D721Med (cell line): ENCODE measurements at regions not wholly inside any gene's neighbourhood (a gene's known extent, or its start where the extent isn't known, plus 50 kb on each side); places are given as distances from the start of the nearest gene placed in this dataset.
A peak's percentile ranks its signal among the peaks of the same experiment; 100 is the strongest.

ENCODE experiments used
- DNase-seq: peaks from one replicate; pipeline ENCODE4 v3.0.0; 2011; ENCODE audit warnings: low spot score; ENCODE audit not compliant: insufficient read length
- FAIRE-seq: peaks from 2 replicates; lab custom pipeline; 2011; peaks lifted over from hg19 to GRCh38; lab: Jason Lieb, UNC
- TF ChIP-seq, protein P1 (sequence below): IDR thresholded peaks from 2 replicates; pipeline ENCODE4 v1.5.1; 2012; ENCODE audit warnings: mild to moderate bottlenecking, control low read depth; ENCODE audit not compliant: insufficient read depth; ENCODE audit errors: missing control alignments

DNA sequence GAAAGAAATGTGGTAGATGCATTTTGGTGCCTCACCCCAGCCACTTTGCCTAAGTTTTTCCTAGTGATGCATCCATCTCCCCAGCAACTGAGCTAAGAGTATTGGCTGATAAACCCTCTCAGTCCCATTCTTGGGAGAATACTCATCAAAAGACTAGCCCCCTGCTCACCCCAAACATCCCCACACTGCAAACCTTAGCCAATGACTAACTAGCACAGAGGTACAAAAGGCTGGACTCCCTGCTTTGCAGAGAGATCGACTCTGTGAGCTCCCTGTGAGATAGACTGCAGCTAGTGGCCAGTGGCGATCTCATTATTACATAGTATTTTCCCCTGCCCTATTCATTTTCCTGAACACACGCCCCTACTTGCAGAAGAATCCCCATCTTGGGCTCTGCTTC lies 155.3 kb downstream of the HHIPL2 start:
- DNase-seq = no peak
- no peak for FAIRE-seq
- TF ChIP-seq, protein P1, sequence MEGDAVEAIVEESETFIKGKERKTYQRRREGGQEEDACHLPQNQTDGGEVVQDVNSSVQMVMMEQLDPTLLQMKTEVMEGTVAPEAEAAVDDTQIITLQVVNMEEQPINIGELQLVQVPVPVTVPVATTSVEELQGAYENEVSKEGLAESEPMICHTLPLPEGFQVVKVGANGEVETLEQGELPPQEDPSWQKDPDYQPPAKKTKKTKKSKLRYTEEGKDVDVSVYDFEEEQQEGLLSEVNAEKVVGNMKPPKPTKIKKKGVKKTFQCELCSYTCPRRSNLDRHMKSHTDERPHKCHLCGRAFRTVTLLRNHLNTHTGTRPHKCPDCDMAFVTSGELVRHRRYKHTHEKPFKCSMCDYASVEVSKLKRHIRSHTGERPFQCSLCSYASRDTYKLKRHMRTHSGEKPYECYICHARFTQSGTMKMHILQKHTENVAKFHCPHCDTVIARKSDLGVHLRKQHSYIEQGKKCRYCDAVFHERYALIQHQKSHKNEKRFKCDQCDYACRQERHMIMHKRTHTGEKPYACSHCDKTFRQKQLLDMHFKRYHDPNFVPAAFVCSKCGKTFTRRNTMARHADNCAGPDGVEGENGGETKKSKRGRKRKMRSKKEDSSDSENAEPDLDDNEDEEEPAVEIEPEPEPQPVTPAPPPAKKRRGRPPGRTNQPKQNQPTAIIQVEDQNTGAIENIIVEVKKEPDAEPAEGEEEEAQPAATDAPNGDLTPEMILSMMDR = no peak

DNA sequence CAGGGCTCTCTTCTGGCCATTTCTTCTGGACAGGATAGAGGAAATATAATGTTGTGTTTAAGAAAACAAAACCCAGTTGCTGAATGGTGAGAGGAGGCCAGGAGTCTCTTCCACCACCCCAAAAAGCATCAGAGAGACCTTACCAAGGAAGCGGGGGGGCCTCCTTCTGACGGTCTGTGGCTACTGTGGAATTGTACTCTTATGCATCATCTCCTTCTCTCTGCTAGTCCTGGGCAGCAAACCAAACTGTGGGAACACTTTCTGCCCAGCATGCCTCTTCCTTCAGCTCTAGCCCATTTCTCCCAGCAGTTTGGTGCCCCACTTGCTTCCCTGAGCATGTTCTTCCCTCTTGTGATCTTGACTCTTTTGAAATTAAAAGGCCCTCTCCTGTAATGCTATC lies 157.7 kb downstream of the HHIPL2 start:
- no peak for DNase-seq
- TF ChIP-seq, protein P1 = no peak
- FAIRE-seq = no peak

DNA sequence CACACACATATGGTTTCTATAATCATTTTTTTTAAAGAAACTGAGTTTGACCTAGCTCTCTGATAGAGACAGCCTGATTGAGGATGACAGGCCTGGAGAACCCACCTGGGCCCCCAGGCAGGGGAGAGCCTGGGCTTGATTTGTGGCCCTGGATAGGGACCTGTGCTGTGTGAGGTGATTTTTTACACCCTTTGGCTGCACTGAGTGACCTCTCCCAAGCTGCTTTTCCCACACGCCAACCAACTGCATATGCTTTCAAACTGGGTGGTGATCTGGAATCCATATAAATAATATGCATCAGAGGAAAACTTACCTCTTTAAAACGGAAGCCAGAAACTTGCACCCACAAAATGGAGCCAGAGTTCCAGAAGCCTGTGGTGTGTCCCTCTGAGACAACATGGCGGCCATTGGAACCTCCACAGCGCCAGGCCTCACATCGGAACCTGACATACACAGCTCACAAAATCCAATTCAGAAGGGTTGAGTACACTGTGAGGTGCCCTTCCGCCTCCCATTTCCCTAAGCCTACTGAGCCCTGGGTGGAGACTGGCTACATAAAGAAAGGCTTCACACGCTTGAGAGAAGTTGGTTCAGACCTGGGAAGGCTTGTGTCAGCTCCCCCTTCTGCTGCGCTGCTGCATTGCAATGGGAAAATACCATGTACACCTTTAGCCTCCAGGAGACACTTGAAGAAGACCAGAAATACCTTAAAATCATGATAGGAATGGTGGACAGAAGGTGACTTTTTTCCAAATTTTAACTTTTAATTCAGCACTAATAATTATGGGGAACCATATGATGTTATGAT lies 160.7 kb downstream of the HHIPL2 start:
- no peak for DNase-seq
- FAIRE-seq = no peak
- TF ChIP-seq, protein P1 = peak; percentile 8

GRCh38 chr1:222385955-222386354 lies 161.9 kb downstream of the HHIPL2 start:
- no peak for DNase-seq
- TF ChIP-seq, protein P1 = no peak
- FAIRE-seq = no peak

- no peak for DNase-seq
- TF ChIP-seq, protein P1 = no peak
- FAIRE-seq = no peak
Measured at GRCh38 chr1:222385262-222385661, 162.6 kb downstream of the HHIPL2 start.

DNA sequence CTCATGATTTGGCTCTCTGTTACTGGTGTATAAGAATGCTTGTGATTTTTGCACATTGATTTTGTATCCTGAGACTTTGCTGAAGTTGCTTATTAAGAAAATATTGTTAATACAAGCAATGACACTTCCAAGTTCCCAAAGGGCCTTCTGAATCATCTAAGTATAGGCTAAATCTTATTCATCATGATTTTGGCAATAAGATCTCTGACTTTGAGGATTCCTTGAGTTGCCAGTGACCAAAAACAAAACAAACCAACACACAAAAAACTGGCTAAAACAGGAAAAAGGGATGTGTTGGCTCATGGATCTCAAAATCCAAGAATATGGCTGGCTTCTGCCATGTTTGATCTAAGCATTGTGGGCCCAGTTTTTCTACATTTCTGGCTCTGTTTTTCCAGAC lies 163.4 kb downstream of the HHIPL2 start:
- TF ChIP-seq, protein P1 = no peak
- FAIRE-seq (no peak), DNase-seq (no peak)

DNA sequence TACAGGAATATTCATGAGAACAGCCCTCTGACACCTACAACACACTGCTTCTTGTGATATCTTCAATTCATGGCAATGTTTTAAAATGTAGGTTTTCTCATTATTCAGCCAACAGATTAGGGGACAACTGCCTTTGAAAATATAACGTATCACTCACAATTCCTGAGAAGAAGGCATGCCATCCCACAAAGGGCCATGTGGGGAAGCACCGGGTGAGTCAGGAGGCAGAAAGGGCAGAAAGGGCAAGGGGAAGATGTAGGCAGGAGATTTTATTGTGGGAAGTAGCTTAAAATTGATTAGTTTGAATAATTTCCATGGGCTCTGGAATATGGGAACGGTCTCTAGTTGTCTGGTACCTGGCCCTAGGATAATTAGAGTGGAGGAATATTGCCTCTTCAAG lies 165.7 kb downstream of the HHIPL2 start:
- FAIRE-seq = no peak
- TF ChIP-seq, protein P1 = no peak
- DNase-seq = no peak
